GM12875 (cell line): ENCODE measurements at regions not wholly inside any gene's neighbourhood (a gene's known extent, or its start where the extent isn't known, plus 50 kb on each side); places are given as distances from the start of the nearest gene placed in this dataset.

Experiments
- H3K4me3 ChIP-seq: one replicate; pipeline ENCODE4 v1.5.1; 2011; ENCODE audit warnings: low read depth, low read length, control low read depth
- CTCF ChIP-seq: IDR thresholded peaks from 2 replicates; pipeline ENCODE4 v1.5.1; 2011; ENCODE audit warnings: low read depth, mild to moderate bottlenecking, control low read depth, inconsistent platforms, low read length, moderate library complexity, borderline replicate concordance; ENCODE audit not compliant: insufficient read depth

- no peak for TF ChIP-seq CTCF
- no peak overlapping the region for H3K4me3 ChIP-seq
Observed at GRCh38 chr7:96638669-96639068, 71.0 kb downstream of the SEM1 start.

DNA sequence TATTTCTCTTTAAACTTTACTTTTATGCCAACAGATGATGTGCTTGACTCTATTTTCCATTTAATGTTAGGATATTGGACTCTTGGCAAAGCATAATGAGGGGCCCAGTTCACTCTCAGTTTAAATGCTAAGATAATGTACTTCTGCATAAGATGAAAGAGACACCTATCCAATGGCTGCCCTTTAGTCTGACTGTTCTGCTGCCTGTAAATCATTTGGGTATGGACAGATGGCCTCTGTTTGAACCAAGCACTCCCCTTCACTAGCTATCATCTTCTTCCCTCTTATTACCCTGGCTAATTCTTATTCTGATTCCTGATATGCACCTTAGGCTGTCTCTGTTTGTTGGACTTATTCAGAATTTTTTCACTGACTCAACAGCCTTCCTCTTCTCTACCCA is 72.1 kb downstream of the SEM1 start:
- no peak for TF ChIP-seq CTCF
- no peak overlapping the region for H3K4me3 ChIP-seq

- no peak overlapping the region for H3K4me3 ChIP-seq
- TF ChIP-seq CTCF = no peak
Observed at GRCh38 chr7:96636979-96637378, 72.7 kb downstream of the SEM1 start.

DNA sequence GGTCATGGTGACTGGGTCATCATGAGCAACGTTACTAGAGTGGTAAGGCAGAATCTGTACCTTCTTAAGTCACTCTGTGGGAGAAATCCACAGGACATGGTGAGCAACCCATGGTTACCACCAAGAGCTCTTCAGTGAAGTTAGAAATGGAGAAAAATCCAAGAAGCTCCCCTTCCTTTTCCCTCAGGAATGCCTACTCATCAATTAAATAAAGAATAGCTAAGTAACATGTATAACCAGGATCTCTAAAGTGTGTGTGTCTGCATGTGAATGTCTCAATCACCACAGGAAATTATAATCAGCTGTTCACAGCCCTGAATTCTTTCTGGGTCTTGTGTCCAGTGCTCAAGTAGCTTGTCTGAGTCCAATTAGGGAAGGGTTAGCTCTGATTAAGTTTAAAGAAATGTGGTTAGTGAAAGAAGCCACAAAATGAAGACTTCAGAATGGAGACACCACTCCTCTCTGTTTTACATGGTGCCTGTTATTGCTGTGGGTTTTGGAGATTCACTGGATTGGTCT is 73.2 kb downstream of the SEM1 start:
- no peak overlapping the region for H3K4me3 ChIP-seq
- no peak for TF ChIP-seq CTCF

DNA sequence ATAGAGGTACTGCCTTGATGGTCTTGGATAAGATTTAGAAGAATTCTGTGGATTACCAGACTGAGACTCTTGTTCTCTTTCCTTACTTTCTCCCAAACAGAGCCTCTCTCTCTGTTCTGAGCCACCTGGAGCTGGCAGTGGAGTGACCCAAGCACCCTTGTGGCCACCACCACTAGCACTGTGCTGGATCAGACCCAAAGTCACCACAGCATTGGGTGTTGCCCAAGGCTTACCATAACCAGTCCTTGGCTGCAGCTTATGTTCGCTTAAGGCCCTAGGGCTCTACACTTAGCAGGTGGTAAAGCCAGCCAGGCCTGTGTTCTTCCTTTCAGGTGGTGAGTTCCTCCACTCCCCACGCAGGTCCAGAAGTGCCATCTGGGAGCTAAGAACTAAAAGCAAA is 79.8 kb downstream of the SEM1 start:
- H3K4me3 ChIP-seq = no peak overlapping the region
- TF ChIP-seq CTCF = no peak

DNA sequence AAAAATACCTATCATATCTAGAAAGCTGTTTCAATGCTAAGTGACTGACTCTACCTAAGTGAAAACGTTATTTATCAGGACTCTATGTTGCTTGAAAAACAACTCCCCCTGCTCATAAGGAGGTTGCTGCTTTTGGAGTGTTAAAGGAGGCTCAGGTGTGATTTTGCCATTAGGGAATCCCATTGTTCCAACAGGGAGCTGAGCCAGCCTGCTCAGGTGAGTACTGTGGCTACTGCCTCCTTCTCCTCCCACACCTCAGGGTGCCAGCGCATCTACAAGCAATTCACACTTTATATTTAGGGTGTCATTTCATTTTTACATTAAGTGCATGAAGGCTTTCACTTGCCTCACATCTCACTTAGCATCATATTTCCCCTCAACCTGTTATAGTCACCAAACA is 84.7 kb downstream of the SEM1 start:
- H3K4me3 ChIP-seq = no peak overlapping the region
- TF ChIP-seq CTCF = no peak

GRCh38 chr7:96621932-96622331 is 87.7 kb downstream of the SEM1 start:
- no peak for TF ChIP-seq CTCF
- H3K4me3 ChIP-seq = no peak overlapping the region
